Epidermal melanocyte (primary cell): ENCODE measurements at regions not wholly inside any gene's neighbourhood (a gene's known extent, or its start where the extent isn't known, plus 50 kb on each side); places are given as distances from the start of the nearest gene placed in this dataset.
"Not testable (repeated sequence)": the region's sequence is repeated elsewhere in the genome, so short reads cannot be mapped to it uniquely, and the experiment has no call there.

Source experiments
- DNase-seq: peaks from one replicate; pipeline ENCODE4 v3.0.0; 2011; ENCODE audit warnings: low spot score; ENCODE audit not compliant: insufficient read length

- no peak for DNase-seq
These were observed 411.3 kb downstream of the KIF20B start for GRCh38 chr10:90112681-90113080.

GRCh38 chr10:90118567-90118966, 417.2 kb downstream of the KIF20B start:
- not testable (repeated sequence) for DNase-seq

GRCh38 chr10:90119631-90120280, 418.4 kb downstream of the KIF20B start:
- not testable (repeated sequence) for DNase-seq

- no peak for DNase-seq
These were observed 424.3 kb downstream of the KIF20B start for GRCh38 chr10:90125456-90126255.

- no peak for DNase-seq
These were observed 424.8 kb downstream of the KIF20B start for GRCh38 chr10:90126256-90126595.

GRCh38 chr10:90130321-90131086, 429.1 kb downstream of the KIF20B start:
- DNase-seq: no peak

GRCh38 chr10:90133606-90134005, 432.2 kb downstream of the KIF20B start:
- DNase-seq: no peak

GRCh38 chr10:90136731-90137316, 435.4 kb downstream of the KIF20B start:
- no peak for DNase-seq

- DNase-seq: no peak
These were observed 437.5 kb downstream of the KIF20B start for GRCh38 chr10:90138844-90139243.

- DNase-seq: no peak
These were observed 440.4 kb downstream of the KIF20B start for GRCh38 chr10:90141791-90142190.

GRCh38 chr10:90143937-90144336, 442.5 kb downstream of the KIF20B start:
- no peak for DNase-seq

- no peak for DNase-seq
These were observed 446.9 kb downstream of the KIF20B start for GRCh38 chr10:90148116-90148855.

GRCh38 chr10:90149563-90149962, 448.2 kb downstream of the KIF20B start:
- DNase-seq: no peak

- no peak for DNase-seq
These were observed 461.0 kb downstream of the KIF20B start for GRCh38 chr10:90162271-90162853.

GRCh38 chr10:90167174-90168064, 466.0 kb downstream of the KIF20B start:
- no peak for DNase-seq

- DNase-seq: no peak
These were observed 466.9 kb downstream of the KIF20B start for GRCh38 chr10:90168244-90168643.

- no peak for DNase-seq
These were observed 469.8 kb downstream of the KIF20B start for GRCh38 chr10:90171014-90171722.

GRCh38 chr10:90174531-90174930, 473.1 kb downstream of the KIF20B start:
- DNase-seq: no peak

- DNase-seq: no peak
These were observed 473.8 kb downstream of the KIF20B start for GRCh38 chr10:90175161-90175681.
